WTC11 (cell line): ENCODE measurements at regions not wholly inside any gene's neighbourhood (a gene's known extent, or its start where the extent isn't known, plus 50 kb on each side); places are given as distances from the start of the nearest gene placed in this dataset.

Experiments used
- ATAC-seq: fragments of 200-7000 bp; cut with Tn5 transposase; 2 replicates; pipeline ENCODE4 v1.10.0; 2021; ENCODE audit warnings: mild to moderate bottlenecking, moderate library complexity
- CTCF ChIA-PET: fragments of 300-600 bp; sonication (Branson Sonifier 250); formaldehyde crosslinking; loops from one replicate; lab custom pipeline; 2021; ENCODE audit warnings: antibody characterized with exemption; lab: Charles Lee
- POLR2A ChIA-PET: fragments of 350-600 bp; sonication (Branson Sonifier 250); formaldehyde crosslinking; loops from one replicate; lab custom pipeline; 2021; ENCODE audit warnings: antibody characterized with exemption; lab: Charles Lee
- DNase-seq: peaks from one replicate; pipeline ENCODE4 v3.0.0; 2021; ENCODE audit warnings: low spot score
- H3K27ac Mint-ChIP-seq: 2 replicates; pipeline ENCODE4 v1.8.0; 2021; ENCODE audit warnings: mixed read lengths
- H3K27me3 Mint-ChIP-seq: 2 replicates; pipeline ENCODE4 v1.8.0; 2021; ENCODE audit warnings: low read depth, mild to moderate bottlenecking, moderate library complexity, mixed read lengths
- H3K36me3 Mint-ChIP-seq: 2 replicates; pipeline ENCODE4 v1.8.0; 2021; ENCODE audit warnings: mixed read lengths
- H3K4me1 Mint-ChIP-seq: 2 replicates; pipeline ENCODE4 v1.8.0; 2022; ENCODE audit warnings: mixed read lengths
- H3K4me3 Mint-ChIP-seq: 2 replicates; pipeline ENCODE4 v1.8.0; 2021; ENCODE audit warnings: mild to moderate bottlenecking, moderate library complexity, mixed read lengths
- H3K9me3 Mint-ChIP-seq: 2 replicates; pipeline ENCODE4 v1.8.0; 2021; ENCODE audit warnings: mixed read lengths
- ATF1 ChIP-seq: sonication (generic); formaldehyde crosslinking; IDR thresholded peaks from 2 replicates; pipeline ENCODE4 v1.8.1; 2023; ENCODE audit warnings: mild to moderate bottlenecking, moderate library complexity, missing genetic modification reagents
- CREM ChIP-seq: sonication (generic); formaldehyde crosslinking; IDR thresholded peaks from 2 replicates; pipeline ENCODE4 v1.8.1; 2022; ENCODE audit warnings: mild to moderate bottlenecking, missing genetic modification reagents, moderate library complexity
- FOXP1 ChIP-seq: sonication (generic); formaldehyde crosslinking; IDR thresholded peaks from 2 replicates; pipeline ENCODE4 v1.8.0; 2022; ENCODE audit warnings: missing genetic modification reagents, mild to moderate bottlenecking, moderate library complexity, borderline replicate concordance
- FOXP4 ChIP-seq: sonication (generic); formaldehyde crosslinking; IDR thresholded peaks from 2 replicates; pipeline ENCODE4 v1.8.0; 2022; ENCODE audit warnings: mild to moderate bottlenecking, missing genetic modification reagents
- GRHL2 ChIP-seq: fragments of 250-450 bp; sonication (Bioruptor Pico); IDR thresholded peaks from 2 replicates; pipeline ENCODE4 v1.8.0; 2022; ENCODE audit warnings: mild to moderate bottlenecking, moderate library complexity; ENCODE audit not compliant: insufficient replicate concordance, severe bottlenecking
- MXD4 ChIP-seq: fragments of 250-450 bp; sonication (Bioruptor Pico); IDR thresholded peaks from 2 replicates; pipeline ENCODE4 v1.8.0; 2021; ENCODE audit warnings: mild to moderate bottlenecking, moderate library complexity, borderline replicate concordance
- NFYB ChIP-seq: sonication (generic); formaldehyde crosslinking; conservative IDR thresholded peaks from 2 replicates; pipeline ENCODE4 v1.8.0; 2022; ENCODE audit warnings: low read depth, missing genetic modification reagents
- STAT6 ChIP-seq: sonication (generic); formaldehyde crosslinking; conservative IDR thresholded peaks from 2 replicates; pipeline ENCODE4 v1.8.1; 2023; ENCODE audit warnings: mild to moderate bottlenecking, low read depth, missing genetic modification reagents, moderate library complexity
- TCF7 ChIP-seq: sonication (generic); formaldehyde crosslinking; IDR thresholded peaks from 2 replicates; pipeline ENCODE4 v1.8.0; 2022; ENCODE audit warnings: mild to moderate bottlenecking, low read depth, missing genetic modification reagents, moderate library complexity
- TP53 ChIP-seq: sonication (generic); formaldehyde crosslinking; IDR thresholded peaks from 2 replicates; pipeline ENCODE4 v1.8.1; 2023; ENCODE audit warnings: mild to moderate bottlenecking, missing genetic modification reagents
- USF2 ChIP-seq: sonication (generic); formaldehyde crosslinking; IDR thresholded peaks from 2 replicates; pipeline ENCODE4 v1.8.1; 2023; ENCODE audit warnings: mild to moderate bottlenecking, missing genetic modification reagents, moderate library complexity
- ZNF671 ChIP-seq: fragments of 250-450 bp; sonication (Bioruptor Pico); IDR thresholded peaks from 2 replicates; pipeline ENCODE4 v1.8.0; 2021; ENCODE audit warnings: mild to moderate bottlenecking
- TF ChIP-seq, protein P1 (sequence below): fragments of 250-450 bp; sonication (Bioruptor Pico); IDR thresholded peaks from 2 replicates; pipeline ENCODE4 v1.9.0; 2021; ENCODE audit warnings: mild to moderate bottlenecking
- TF ChIP-seq, protein P2 (sequence below): fragments of 250-450 bp; sonication (Bioruptor Pico); IDR thresholded peaks from 2 replicates; pipeline ENCODE4 v1.8.0; 2021; ENCODE audit warnings: mild to moderate bottlenecking
- TF ChIP-seq, protein P3 (sequence below): sonication (generic); formaldehyde crosslinking; IDR thresholded peaks from 2 replicates; pipeline ENCODE4 v1.8.0; 2022; ENCODE audit warnings: mild to moderate bottlenecking, missing genetic modification reagents
- TF ChIP-seq, protein P4 (sequence below): sonication (generic); formaldehyde crosslinking; IDR thresholded peaks from 2 replicates; pipeline ENCODE4 v1.8.1; 2022; ENCODE audit warnings: mild to moderate bottlenecking, missing genetic modification reagents, moderate library complexity, borderline replicate concordance
- TF ChIP-seq, protein P5 (sequence below): sonication (generic); formaldehyde crosslinking; IDR thresholded peaks from 2 replicates; pipeline ENCODE4 v1.8.0; 2023; ENCODE audit warnings: missing genetic modification reagents

- no peak overlapping the region for H3K27ac Mint-ChIP-seq
- POLR2A ChIA-PET = no interaction called here
- H3K4me1 Mint-ChIP-seq = no peaks in the 10 kb centered on the region
- H3K9me3 Mint-ChIP-seq = peaks cover 18% of the 10 kb centered on the region
- ATAC-seq = no peak
- CTCF ChIA-PET = no interaction called here
- H3K27me3 Mint-ChIP-seq = no peaks in the 10 kb centered on the region; the same call in 1 of the 2 replicates
- no peak overlapping the region for H3K4me3 Mint-ChIP-seq
- TF ChIP-seq TP53 (no peak), GRHL2 (CRISPR knock-in tag) (no peak), CREM (CRISPR knock-in tag) (no peak), FOXP1 (CRISPR knock-in tag) (no peak), TCF7 (CRISPR knock-in tag) (no peak), ZNF671 (CRISPR knock-in tag) (no peak), MXD4 (CRISPR knock-in tag) (no peak), NFYB (CRISPR knock-in tag) (no peak), USF2 (no peak), FOXP4 (CRISPR knock-in tag) (no peak), ATF1 (CRISPR knock-in tag) (no peak), STAT6 (CRISPR knock-in tag) (no peak)
- TF ChIP-seq, protein P1, sequence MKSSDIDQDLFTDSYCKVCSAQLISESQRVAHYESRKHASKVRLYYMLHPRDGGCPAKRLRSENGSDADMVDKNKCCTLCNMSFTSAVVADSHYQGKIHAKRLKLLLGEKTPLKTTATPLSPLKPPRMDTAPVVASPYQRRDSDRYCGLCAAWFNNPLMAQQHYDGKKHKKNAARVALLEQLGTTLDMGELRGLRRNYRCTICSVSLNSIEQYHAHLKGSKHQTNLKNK (CRISPR knock-in tag) = no peak
- TF ChIP-seq, protein P2, sequence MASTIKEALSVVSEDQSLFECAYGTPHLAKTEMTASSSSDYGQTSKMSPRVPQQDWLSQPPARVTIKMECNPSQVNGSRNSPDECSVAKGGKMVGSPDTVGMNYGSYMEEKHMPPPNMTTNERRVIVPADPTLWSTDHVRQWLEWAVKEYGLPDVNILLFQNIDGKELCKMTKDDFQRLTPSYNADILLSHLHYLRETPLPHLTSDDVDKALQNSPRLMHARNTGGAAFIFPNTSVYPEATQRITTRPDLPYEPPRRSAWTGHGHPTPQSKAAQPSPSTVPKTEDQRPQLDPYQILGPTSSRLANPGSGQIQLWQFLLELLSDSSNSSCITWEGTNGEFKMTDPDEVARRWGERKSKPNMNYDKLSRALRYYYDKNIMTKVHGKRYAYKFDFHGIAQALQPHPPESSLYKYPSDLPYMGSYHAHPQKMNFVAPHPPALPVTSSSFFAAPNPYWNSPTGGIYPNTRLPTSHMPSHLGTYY (CRISPR knock-in tag) = no peak
- TF ChIP-seq, protein P3, sequence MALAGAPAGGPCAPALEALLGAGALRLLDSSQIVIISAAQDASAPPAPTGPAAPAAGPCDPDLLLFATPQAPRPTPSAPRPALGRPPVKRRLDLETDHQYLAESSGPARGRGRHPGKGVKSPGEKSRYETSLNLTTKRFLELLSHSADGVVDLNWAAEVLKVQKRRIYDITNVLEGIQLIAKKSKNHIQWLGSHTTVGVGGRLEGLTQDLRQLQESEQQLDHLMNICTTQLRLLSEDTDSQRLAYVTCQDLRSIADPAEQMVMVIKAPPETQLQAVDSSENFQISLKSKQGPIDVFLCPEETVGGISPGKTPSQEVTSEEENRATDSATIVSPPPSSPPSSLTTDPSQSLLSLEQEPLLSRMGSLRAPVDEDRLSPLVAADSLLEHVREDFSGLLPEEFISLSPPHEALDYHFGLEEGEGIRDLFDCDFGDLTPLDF = no peak
- TF ChIP-seq, protein P4, sequence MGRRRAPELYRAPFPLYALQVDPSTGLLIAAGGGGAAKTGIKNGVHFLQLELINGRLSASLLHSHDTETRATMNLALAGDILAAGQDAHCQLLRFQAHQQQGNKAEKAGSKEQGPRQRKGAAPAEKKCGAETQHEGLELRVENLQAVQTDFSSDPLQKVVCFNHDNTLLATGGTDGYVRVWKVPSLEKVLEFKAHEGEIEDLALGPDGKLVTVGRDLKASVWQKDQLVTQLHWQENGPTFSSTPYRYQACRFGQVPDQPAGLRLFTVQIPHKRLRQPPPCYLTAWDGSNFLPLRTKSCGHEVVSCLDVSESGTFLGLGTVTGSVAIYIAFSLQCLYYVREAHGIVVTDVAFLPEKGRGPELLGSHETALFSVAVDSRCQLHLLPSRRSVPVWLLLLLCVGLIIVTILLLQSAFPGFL (CRISPR knock-in tag) = no peak
- TF ChIP-seq, protein P5, sequence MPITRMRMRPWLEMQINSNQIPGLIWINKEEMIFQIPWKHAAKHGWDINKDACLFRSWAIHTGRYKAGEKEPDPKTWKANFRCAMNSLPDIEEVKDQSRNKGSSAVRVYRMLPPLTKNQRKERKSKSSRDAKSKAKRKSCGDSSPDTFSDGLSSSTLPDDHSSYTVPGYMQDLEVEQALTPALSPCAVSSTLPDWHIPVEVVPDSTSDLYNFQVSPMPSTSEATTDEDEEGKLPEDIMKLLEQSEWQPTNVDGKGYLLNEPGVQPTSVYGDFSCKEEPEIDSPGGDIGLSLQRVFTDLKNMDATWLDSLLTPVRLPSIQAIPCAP (CRISPR knock-in tag) = no peak
- no peak for DNase-seq
- H3K36me3 Mint-ChIP-seq = peaks cover 6% of the 10 kb centered on the region
Observed at GRCh38 chr5:135151256-135151655, 117.2 kb upstream of the PITX1 start.
